ENCODE measurements at regions not wholly inside any gene's neighbourhood (a gene's known extent, or its start where the extent isn't known, plus 50 kb on each side); places are given as distances from the start of the nearest gene placed in this dataset.

GRCh38 chr3:182226995-182227394 lies 515.3 kb downstream of the SOX2 start:
- TF ChIP-seq TCF12 (IDR thresholded peaks at IDR 0.05) (no peak), MAX (IDR thresholded peaks at IDR 0.05; ENCODE audit: low read depth) (no peak), TAF1 (IDR thresholded peaks at IDR 0.05; ENCODE audit: borderline replicate concordance, low read depth, low read length) (no peak), RFX5 (IDR thresholded peaks at IDR 0.05; ENCODE audit: low read length) (no peak)
- TF ChIP-seq, protein P1, sequence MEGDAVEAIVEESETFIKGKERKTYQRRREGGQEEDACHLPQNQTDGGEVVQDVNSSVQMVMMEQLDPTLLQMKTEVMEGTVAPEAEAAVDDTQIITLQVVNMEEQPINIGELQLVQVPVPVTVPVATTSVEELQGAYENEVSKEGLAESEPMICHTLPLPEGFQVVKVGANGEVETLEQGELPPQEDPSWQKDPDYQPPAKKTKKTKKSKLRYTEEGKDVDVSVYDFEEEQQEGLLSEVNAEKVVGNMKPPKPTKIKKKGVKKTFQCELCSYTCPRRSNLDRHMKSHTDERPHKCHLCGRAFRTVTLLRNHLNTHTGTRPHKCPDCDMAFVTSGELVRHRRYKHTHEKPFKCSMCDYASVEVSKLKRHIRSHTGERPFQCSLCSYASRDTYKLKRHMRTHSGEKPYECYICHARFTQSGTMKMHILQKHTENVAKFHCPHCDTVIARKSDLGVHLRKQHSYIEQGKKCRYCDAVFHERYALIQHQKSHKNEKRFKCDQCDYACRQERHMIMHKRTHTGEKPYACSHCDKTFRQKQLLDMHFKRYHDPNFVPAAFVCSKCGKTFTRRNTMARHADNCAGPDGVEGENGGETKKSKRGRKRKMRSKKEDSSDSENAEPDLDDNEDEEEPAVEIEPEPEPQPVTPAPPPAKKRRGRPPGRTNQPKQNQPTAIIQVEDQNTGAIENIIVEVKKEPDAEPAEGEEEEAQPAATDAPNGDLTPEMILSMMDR (IDR thresholded peaks at IDR 0.05): no peak

Data from SK-N-SH (cell line).